Cardiac muscle cell (in vitro differentiated cells and primary cell): ENCODE measurements at regions not wholly inside any gene's neighbourhood (a gene's known extent, or its start where the extent isn't known, plus 50 kb on each side); places are given as distances from the start of the nearest gene placed in this dataset.
A peak's percentile ranks its signal among the peaks of the same experiment; 100 is the strongest.
"Not testable (repeated sequence)": the region's sequence is repeated elsewhere in the genome, so short reads cannot be mapped to it uniquely, and the experiment has no call there.

Source experiments
- DNase-seq, 2 donors: peaks; one replicate each; pipeline versions ENCODE4 v3.0.0 to v3.0.0-alpha.2; 2010 to 2017; ENCODE audit warnings: low read depth in 1 of 2, low spot score in 1 of 2
- H3K27ac ChIP-seq: fragments of 200-600 bp; sonication (generic); 2 replicates; pipeline ENCODE4 v1.5.1; 2016
- H3K27me3 ChIP-seq: fragments of 200-600 bp; sonication (generic); 2 replicates; pipeline ENCODE4 v1.6.0; 2016; ENCODE audit warnings: control low read depth
- H3K36me3 ChIP-seq: fragments of 200-600 bp; sonication (generic); 2 replicates; pipeline ENCODE4 v1.5.1; 2016; ENCODE audit warnings: control low read depth
- H3K4me1 ChIP-seq: fragments of 200-600 bp; sonication (generic); 2 replicates; pipeline ENCODE4 v1.8.1; 2017; ENCODE audit warnings: low read depth, mild to moderate bottlenecking, mixed run types
- H3K4me3 ChIP-seq: fragments of 200-600 bp; sonication (generic); 2 replicates; pipeline ENCODE4 v1.5.1; 2016; ENCODE audit warnings: mild to moderate bottlenecking
- H3K9me3 ChIP-seq: fragments of 200-600 bp; sonication (generic); 2 replicates; pipeline ENCODE4 v1.5.1; 2017; ENCODE audit warnings: low read depth, mild to moderate bottlenecking, control low read depth
- TF ChIP-seq, protein P1 (sequence below): IDR thresholded peaks from 2 replicates; pipeline ENCODE4 v1.5.1; 2012; ENCODE audit warnings: low read depth, mild to moderate bottlenecking, low read length

DNA sequence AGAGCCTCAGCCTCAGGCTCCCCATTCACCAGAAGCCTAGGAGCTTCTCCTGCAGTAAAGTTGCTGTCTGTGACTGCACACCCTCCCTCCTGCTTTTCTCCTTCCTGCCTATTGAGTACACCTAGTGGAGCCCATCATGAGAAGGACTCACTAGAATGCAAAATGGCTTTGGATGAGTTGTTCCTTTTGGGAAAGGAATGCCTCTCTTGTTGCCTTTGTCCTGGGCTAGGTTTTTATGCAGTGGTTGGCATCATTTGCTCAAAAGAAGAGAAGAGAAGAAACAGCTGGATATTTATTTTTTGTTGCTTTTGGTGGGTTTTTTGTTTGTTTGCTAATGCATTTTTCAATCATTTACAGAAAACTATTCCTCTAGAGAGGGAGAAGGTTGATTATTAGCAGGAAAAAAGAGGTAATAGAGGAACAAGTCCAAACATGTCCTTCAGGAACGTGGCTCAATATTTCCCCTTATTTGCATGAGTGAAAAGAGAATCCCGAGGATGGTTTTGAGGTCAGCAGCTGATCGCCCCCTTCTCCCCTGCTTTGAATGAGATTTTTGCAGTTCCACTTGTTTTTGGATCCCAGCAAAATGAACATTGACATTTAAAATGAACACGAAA is 369.9 kb upstream of the NRP1 start:
- H3K27me3 ChIP-seq: no peaks in the 10 kb centered on the region
- H3K36me3 ChIP-seq: no peaks in the 10 kb centered on the region
- peaks cover 14% of the 10 kb centered on the region for H3K4me1 ChIP-seq
- H3K4me3 ChIP-seq: no peak overlapping the region
- H3K27ac ChIP-seq: peak overlapping the region; percentile 67
- no peaks in the 10 kb centered on the region for H3K9me3 ChIP-seq
- TF ChIP-seq, protein P1, sequence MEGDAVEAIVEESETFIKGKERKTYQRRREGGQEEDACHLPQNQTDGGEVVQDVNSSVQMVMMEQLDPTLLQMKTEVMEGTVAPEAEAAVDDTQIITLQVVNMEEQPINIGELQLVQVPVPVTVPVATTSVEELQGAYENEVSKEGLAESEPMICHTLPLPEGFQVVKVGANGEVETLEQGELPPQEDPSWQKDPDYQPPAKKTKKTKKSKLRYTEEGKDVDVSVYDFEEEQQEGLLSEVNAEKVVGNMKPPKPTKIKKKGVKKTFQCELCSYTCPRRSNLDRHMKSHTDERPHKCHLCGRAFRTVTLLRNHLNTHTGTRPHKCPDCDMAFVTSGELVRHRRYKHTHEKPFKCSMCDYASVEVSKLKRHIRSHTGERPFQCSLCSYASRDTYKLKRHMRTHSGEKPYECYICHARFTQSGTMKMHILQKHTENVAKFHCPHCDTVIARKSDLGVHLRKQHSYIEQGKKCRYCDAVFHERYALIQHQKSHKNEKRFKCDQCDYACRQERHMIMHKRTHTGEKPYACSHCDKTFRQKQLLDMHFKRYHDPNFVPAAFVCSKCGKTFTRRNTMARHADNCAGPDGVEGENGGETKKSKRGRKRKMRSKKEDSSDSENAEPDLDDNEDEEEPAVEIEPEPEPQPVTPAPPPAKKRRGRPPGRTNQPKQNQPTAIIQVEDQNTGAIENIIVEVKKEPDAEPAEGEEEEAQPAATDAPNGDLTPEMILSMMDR: no peak
- DNase-seq: peak in 1 of 2 donors; percentile 10

DNA sequence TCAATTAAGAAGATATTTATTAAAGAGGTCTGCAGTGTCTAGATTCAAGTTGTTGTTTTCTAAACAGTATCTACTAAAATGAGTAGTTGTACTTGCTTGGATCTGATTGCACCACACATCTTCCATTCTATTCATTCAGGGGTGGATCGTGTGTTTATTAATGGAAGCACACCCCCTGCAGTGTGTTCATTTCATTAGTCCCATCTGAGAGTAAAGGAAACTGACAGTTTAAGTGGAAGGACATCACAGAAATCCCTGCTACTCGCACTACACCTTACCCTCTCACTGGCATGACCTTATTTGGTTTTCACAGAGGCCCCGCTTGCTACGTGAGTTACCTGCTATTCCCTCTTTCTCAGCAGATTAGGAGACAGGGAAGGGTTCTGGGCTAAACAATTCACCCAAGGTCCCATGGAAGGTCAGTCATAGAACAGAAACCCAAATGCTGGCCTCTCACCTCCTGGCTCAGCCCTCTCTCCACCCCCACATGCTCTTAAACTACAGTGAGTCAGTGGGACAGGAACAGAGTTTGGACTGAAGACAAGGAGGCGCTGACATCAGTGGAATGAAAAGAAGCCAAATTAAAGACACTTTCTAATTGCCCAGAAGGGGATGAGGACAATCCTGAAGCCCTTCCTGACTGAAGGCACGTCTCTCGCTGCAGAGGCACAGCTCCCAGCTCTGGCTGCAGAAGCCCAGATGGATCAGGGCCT is 369.2 kb upstream of the NRP1 start:
- Histone ChIP-seq H3K9me3 (no peaks in the 10 kb centered on the region), H3K27me3 (no peaks in the 10 kb centered on the region), H3K4me1 (peaks cover 14% of the 10 kb centered on the region), H3K36me3 (no peaks in the 10 kb centered on the region), H3K4me3 (no peak overlapping the region), H3K27ac (peak overlapping the region; percentile 67)
- DNase-seq: peak; percentile 40 to 46
- TF ChIP-seq, protein P1: no peak

DNA sequence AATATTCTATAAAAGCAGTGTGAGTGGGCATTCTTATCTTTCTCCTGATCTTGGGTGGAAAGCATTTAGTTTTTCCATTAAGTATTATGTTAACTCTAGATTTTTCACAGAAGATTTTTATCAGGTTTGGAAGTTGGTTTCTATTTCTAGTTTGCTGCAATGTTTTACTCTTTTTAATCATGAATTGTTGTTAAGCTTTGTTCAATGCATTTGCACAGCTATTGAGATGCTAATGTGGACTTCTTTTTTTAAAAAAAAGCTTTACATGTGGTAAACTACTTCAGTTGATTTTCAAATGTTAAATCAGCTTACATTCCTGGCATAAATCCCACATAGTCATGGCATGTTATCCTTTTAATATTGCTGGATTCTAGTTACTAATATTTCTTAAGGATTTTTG is 363.6 kb upstream of the NRP1 start:
- Histone ChIP-seq H3K27me3 (no peaks in the 10 kb centered on the region), H3K36me3 (no peaks in the 10 kb centered on the region), H3K4me1 (no peaks in the 10 kb centered on the region), H3K27ac (no peak overlapping the region), H3K4me3 (no peak overlapping the region), H3K9me3 (no peaks in the 10 kb centered on the region)
- TF ChIP-seq, protein P1: no peak
- no peak for DNase-seq

DNA sequence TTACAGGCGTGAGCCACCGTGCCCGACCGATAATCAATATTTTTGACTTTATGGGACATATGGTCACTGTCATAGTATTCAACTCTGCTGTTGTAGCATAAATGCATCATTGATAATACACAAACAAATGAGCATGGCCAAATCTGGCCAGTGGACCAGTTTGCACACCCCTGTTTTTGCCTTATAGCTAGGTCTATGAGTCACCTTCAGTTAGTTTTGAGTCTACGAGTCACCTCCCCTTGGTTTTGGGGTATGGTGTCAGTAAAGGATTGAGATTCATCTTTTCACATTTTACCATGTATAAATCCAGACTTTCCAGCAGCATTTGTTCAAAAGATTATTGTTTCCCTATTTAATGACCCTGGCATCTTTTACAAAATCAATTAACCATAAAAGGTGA is 362.5 kb upstream of the NRP1 start:
- Histone ChIP-seq H3K4me1 (no peaks in the 10 kb centered on the region), H3K9me3 (no peaks in the 10 kb centered on the region), H3K27ac (no peak overlapping the region), H3K4me3 (no peak overlapping the region), H3K27me3 (no peaks in the 10 kb centered on the region), H3K36me3 (no peaks in the 10 kb centered on the region)
- TF ChIP-seq, protein P1: no peak
- no peak for DNase-seq

DNA sequence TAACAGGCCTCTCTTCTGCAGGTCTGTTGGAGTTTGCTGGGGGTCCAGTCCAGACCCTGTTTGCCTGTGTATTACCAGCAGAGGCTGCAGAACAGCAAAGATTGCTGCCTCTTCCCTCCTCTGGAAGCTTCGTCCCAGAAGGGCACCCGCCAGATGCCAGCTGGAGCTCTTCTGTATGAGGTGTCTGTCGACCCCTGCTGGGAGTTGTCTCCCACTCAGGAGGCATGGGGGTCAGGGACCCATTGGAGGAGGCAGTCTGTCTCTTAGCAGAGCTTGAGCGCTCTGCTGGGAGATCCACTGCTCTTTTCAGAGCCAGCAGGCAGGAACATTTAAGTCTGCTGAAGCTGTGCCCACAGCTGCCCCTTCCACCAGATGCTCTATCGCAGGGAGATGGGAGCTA is 361.1 kb upstream of the NRP1 start:
- Histone ChIP-seq H3K27ac (no peak overlapping the region), H3K4me3 (no peak overlapping the region), H3K4me1 (no peaks in the 10 kb centered on the region), H3K27me3 (no peaks in the 10 kb centered on the region), H3K36me3 (no peaks in the 10 kb centered on the region), H3K9me3 (no peaks in the 10 kb centered on the region)
- TF ChIP-seq, protein P1: no peak
- DNase-seq: no peak

GRCh38 chr10:33690536-33690935 is 356.1 kb upstream of the NRP1 start:
- H3K27ac ChIP-seq, H3K4me1 ChIP-seq, H3K9me3 ChIP-seq, H3K27me3 ChIP-seq, H3K4me3 ChIP-seq, DNase-seq, H3K36me3 ChIP-seq: not testable (repeated sequence)
